HG02840 (cell line): ENCODE measurements at regions not wholly inside any gene's neighbourhood (a gene's known extent, or its start where the extent isn't known, plus 50 kb on each side); places are given as distances from the start of the nearest gene placed in this dataset.

Experiments
- ATAC-seq: cut with Tn5 transposase; IDR thresholded peaks from one replicate; pipeline ENCODE4 v1.9.1; 2021; ENCODE audit warnings: mild to moderate bottlenecking, moderate library complexity, moderate number of reproducible peaks; ENCODE audit not compliant: unreplicated experiment, low FRiP score

- no peak for ATAC-seq
These were observed 62.7 kb downstream of the SIK1 start for GRCh38 chr21:43364261-43364510.

DNA sequence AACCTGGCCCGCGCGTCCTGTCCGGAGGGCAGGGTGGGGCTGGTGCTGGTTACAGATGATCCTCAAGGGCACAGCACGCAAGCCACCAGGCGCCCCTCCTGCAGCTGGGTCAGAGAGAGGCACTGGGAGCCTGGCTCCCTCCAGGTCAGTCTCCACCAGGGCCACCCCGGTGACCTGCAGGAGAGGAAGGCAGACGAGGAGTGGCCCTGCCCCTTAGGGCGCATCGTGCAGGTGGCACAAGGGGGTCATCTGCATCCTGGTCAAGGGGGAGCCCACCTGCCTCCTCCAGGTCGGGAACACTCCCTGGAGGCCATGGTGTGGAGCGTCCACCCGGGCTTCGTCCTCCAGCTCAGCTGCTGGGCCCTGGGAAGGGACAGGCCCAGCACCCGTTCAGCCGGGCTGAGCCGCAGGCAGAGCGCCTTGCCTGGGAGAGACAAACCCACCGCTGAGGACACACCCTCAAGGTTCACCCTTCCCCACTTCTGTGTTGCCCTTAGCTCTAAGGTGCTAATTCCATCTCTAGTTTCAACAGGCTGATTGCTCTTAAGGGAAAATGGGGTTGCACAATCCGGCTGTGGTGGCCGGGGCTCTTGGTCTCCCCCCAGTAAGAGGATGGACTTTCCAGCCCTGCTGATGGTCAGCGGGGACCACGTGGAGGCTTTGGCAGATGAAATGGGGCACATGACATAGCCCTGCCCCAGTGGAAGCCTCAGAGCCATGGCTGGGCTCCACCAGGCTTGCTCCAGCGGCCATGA lies 63.2 kb downstream of the SIK1 start:
- no peak for ATAC-seq

DNA sequence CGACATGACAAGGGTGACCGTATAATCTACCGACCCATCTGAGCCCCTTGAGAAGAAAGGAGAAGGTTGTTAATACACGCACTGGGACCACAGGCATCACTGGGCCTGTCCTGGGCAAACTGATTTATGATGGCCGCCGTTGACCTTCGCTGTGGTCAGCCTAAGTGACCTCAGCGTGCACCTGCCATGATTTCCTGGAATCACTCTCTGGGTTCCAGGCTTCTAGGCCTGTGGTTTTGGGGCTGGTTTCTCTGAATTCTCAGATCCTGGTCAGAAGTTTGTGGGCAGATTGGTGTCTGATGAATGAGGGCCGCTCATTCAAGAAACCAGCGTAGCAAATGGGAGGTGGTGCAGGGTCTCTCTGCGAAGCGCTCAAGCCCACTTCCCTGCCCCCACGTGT lies 64.0 kb downstream of the SIK1 start:
- no peak for ATAC-seq

DNA sequence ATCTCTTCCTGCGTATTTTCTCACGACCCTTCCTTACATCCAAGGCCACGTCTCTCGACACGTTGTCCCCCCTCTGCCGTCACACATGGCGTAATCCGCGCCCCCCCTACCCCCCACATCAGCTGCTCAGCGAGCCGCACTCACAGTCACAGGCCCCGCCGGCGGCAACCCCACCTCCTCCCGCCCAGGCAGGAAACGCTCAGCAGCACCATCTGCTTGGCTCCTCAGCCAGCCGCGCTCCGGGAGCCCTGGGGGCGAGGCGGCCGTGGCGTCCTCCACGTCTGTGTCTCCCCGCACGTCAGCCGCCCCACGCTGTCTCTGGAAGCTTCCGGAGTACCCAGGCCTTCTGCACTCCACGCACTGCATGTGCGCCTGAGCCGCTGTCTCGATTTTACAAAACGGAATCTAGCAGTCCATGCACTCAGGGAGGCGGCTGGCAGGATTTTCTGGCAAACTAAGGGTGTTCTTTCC lies 64.6 kb downstream of the SIK1 start:
- no peak for ATAC-seq

DNA sequence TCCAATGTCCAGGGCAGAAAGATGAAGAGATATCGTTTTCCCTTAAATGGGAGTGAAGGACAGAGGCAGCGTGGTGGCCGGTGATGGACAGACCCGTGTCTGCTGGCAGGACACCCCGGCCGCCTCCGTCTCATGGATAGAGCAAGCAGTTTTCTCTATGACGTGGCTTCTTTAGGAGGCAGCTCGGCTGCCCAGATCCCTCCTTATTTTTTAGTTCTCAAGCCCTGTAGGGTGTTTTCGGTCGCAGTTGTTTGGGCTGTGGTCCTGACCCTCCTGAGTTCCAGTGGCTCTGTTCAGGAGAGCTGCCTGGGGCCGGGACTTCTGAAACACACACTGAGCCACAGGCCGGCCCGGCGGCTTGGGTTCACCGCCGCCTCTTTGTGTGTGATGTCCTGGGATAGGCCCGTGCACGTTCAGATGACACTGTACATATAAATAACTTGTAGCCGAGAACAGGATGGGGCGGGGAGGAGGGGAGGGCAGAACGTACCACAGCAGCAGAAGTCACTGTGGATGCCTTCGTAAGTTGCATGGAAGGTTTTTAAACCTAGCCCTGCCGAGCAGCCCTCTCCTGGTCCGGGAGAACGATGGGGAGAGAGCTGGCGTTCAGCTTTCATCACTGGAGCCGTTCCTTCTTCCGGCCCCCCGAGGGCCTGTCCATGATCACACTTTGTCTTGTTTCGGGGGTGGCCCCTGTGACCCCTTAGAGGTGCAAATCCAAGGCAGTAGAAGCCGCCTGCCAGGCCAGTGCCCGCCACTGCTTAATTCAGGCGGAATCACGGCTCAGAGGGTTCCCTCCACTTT lies 65.2 kb downstream of the SIK1 start:
- ATAC-seq: no peak

DNA sequence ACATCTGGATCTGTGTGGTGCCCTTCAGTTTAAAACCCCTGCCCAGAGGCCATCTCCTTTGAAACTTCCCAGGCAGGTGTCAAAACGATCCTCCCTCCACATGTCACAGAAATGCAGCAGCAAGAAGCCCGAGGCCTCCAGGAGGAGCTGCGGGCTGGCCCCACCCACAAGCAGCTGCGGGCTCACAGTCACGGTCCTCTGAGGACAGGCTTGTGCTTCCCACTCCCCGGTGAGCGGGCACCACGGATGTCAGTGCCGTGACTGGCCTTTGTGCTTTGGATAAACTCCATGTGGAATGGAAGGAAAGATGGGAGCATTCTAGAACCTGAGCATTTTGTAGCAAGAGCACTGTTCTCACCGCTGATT lies 65.8 kb downstream of the SIK1 start:
- ATAC-seq: no peak

GRCh38 chr21:43360441-43361126 lies 66.3 kb downstream of the SIK1 start:
- ATAC-seq: no peak

GRCh38 chr21:43358940-43359822 lies 67.8 kb downstream of the SIK1 start:
- ATAC-seq: no peak

DNA sequence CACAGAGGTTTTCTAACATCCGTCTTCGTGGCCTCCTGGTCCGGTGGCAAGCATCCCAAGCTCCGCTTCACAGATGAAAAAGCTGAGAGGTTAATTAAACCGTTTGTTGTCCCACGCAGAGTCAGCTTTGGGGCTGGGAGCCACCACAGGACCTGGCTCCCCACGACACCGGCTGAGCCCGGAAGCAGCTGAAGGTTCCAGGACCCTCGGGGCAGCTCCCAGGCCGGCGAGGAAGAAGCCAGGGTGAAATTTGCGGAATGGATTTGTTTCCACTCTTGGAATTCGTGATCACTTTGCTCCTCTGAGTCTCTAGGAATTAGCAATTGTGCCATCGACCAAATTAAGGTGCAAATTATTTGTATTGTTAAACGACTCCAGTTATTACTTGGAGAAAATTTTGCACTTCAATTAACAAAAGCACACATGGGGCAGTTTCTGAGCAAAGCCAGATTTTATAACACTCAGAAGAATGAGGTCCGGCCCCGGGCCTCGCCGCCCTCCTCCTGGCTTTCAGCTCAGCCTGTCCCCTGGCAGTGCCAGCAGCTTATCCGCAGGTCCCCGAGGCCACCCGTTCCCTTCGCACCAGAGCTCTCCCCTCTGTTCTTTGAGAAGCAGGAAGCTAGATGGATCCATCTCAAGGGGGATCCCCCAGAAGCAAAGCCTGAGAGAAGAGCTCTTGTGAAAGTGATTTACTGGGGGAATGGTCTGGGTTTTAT lies 69.1 kb downstream of the SIK1 start:
- ATAC-seq: no peak

GRCh38 chr21:43355925-43356289 lies 71.0 kb downstream of the SIK1 start:
- ATAC-seq: no peak

DNA sequence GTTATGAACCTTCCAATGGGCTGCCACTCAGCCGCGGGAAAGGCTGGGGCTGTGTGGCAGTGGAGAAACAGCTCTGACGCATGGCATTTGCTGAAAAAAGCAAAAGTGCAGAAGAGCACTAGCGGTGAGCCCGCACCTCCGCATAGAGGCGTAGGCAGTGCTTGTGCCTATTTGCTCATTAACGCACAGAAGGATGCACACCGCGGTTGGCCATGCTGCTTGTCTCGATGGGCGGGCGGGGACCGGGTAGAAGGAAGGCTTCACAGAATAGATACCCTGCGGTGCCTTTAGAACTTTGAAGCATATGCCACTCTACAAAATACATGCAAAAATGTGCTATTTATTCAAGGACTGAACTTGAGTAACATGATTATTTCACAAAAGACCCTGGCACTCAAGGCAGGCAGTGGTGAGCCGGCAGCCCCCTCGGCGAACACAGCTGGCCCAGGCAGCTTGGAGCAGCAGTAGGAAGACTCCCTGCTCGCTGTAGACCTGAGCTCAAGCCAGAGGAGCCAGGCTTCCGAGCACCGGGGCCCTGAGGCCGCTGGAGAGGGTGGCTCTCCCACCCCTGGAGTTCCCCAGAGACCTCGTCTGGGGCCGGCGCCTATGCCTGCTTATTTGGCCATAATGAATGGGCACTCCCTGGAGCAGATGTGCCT lies 71.5 kb downstream of the SIK1 start:
- no peak for ATAC-seq

DNA sequence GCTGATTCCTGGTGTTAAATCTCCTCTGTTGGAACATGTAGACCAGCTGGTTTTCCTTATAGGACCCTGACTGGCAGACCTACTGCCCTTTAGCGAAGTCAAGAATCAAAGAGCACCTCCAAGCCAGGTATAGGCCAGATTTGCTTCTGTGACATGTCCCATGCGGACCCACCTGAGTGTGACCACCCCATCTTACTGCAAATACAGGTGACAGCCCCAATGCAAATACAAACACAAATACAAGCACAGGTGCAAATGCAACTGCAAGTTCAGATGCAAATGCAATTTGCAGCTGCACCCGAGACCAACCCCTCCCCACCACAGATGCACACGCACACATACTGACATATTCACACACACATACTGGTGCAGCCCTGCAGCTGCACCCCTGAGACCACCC lies 72.3 kb downstream of the SIK1 start:
- no peak for ATAC-seq

GRCh38 chr21:43354026-43354420 lies 72.9 kb downstream of the SIK1 start:
- no peak for ATAC-seq

- ATAC-seq: no peak
These were observed 73.5 kb downstream of the SIK1 start for GRCh38 chr21:43353282-43354025.

GRCh38 chr21:43352568-43353281 lies 74.2 kb downstream of the SIK1 start:
- no peak for ATAC-seq

GRCh38 chr21:43352154-43352537 lies 74.8 kb downstream of the SIK1 start:
- ATAC-seq: no peak

GRCh38 chr21:43351501-43352153 lies 75.3 kb downstream of the SIK1 start:
- ATAC-seq: no peak

GRCh38 chr21:43349644-43350043 lies 77.3 kb downstream of the SIK1 start:
- ATAC-seq: no peak
